HFF-Myc (cell line): ENCODE measurements at regions not wholly inside any gene's neighbourhood (a gene's known extent, or its start where the extent isn't known, plus 50 kb on each side); places are given as distances from the start of the nearest gene placed in this dataset.

ENCODE experiments used
- DNase-seq: peaks from one replicate; pipeline ENCODE4 v3.0.0-alpha.2; 2011; ENCODE audit warnings: low read depth; ENCODE audit errors: extremely low read depth
- H3K4me3 ChIP-seq: replicated peaks from 2 replicates; pipeline ENCODE4 v1.5.1; 2011; ENCODE audit warnings: low read depth, mild to moderate bottlenecking, control low read depth, low read length
- TF ChIP-seq, protein P1 (sequence below): IDR thresholded peaks from 2 replicates; pipeline ENCODE4 v1.5.1; 2012; ENCODE audit warnings: mild to moderate bottlenecking, low read depth, low read length, control low read depth; ENCODE audit errors: missing control alignments

- DNase-seq = no peak
- H3K4me3 ChIP-seq = no peak overlapping the region
- TF ChIP-seq, protein P1, sequence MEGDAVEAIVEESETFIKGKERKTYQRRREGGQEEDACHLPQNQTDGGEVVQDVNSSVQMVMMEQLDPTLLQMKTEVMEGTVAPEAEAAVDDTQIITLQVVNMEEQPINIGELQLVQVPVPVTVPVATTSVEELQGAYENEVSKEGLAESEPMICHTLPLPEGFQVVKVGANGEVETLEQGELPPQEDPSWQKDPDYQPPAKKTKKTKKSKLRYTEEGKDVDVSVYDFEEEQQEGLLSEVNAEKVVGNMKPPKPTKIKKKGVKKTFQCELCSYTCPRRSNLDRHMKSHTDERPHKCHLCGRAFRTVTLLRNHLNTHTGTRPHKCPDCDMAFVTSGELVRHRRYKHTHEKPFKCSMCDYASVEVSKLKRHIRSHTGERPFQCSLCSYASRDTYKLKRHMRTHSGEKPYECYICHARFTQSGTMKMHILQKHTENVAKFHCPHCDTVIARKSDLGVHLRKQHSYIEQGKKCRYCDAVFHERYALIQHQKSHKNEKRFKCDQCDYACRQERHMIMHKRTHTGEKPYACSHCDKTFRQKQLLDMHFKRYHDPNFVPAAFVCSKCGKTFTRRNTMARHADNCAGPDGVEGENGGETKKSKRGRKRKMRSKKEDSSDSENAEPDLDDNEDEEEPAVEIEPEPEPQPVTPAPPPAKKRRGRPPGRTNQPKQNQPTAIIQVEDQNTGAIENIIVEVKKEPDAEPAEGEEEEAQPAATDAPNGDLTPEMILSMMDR = no peak
These were observed 245.1 kb upstream of the ZWINT start for GRCh38 chr10:56606202-56606601.

DNA sequence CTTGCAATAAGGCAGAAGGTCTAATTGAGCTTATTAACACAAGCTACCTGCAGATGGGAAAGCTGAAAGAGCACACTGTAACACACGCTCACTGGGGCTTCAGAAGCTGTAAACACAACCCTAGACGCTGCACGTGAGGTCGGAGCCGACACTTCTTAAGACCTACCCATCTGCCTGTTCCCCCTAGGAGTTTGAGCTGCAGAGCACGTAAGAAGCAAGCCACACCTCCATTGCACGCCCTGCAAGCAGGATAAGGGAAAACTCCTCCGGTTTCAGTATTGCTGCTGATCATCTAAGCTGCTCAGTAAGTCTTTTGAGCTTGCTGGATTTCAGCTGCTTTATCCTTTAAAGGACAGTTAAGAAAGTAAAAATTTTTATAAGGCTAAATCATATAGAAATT is 244.0 kb upstream of the ZWINT start:
- DNase-seq = no peak
- TF ChIP-seq, protein P1 = no peak
- H3K4me3 ChIP-seq = no peak overlapping the region

- H3K4me3 ChIP-seq = no peak overlapping the region
- TF ChIP-seq, protein P1 = no peak
- no peak for DNase-seq
These were observed 243.6 kb upstream of the ZWINT start for GRCh38 chr10:56604624-56605023.

GRCh38 chr10:56599201-56599600 is 238.1 kb upstream of the ZWINT start:
- H3K4me3 ChIP-seq = no peak overlapping the region
- DNase-seq = no peak
- TF ChIP-seq, protein P1 = no peak

DNA sequence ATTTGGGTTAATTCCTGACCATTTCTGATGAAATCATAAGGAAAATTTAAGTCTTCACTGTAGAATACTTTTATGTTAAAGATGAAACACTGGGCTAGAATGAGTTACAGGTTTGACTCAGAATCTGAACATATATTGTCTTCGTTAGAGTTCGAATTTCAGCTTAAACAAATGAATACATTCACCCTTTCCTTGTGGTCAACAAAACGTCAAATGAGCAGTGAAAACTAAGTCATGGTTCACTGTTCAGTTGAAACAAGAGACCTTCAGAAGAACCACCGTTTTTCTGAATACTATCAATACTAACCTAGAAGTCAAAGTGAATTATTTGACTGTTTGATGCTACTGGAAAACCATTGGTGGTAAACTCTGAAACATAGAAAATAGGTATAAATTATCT is 235.2 kb upstream of the ZWINT start:
- no peak overlapping the region for H3K4me3 ChIP-seq
- TF ChIP-seq, protein P1 = no peak
- DNase-seq = no peak

GRCh38 chr10:56593120-56593519 is 232.1 kb upstream of the ZWINT start:
- TF ChIP-seq, protein P1 = no peak
- no peak for DNase-seq
- H3K4me3 ChIP-seq = no peak overlapping the region

DNA sequence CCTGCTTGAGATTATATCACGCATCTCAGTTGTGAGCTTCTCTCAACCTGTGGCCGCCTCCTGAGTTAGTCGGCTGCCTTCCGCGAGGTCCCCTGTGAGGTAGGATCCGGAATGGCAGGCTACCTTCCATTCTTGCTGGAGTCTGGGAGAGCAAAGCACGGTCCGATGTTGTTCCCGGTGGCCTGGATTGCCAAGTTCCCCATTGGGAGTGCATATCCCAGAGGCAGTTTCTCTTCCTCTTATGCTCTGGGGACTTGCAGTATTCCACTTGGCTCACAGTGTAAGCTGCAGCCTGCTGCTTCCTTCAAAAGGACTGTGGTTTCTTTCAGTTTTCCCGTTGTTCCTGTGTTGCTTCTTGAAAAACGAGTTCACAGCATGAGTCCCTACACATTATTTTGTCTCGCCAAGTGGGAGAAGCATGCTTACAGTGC is 225.4 kb upstream of the ZWINT start:
- no peak overlapping the region for H3K4me3 ChIP-seq
- TF ChIP-seq, protein P1 = no peak
- no peak for DNase-seq
